Activated CD4-positive, alpha-beta T cell treated with anti-CD3 and anti-CD28 coated beads, Interleukin-2, amount 10 ng/mL, durations not matched to agents 7 days and 5 days (primary cell): ENCODE measurements at regions not wholly inside any gene's neighbourhood (a gene's known extent, or its start where the extent isn't known, plus 50 kb on each side); places are given as distances from the start of the nearest gene placed in this dataset.
A peak's percentile ranks its signal among the peaks of the same experiment; 100 is the strongest.
"Not testable (repeated sequence)": the region's sequence is repeated elsewhere in the genome, so short reads cannot be mapped to it uniquely, and the experiment has no call there.

Experiments
- CTCF ChIA-PET: fragments of 350-600 bp; sonication (Branson Sonifier 250); formaldehyde crosslinking; loops from one replicate; lab custom pipeline; 2021; ENCODE audit warnings: antibody characterized with exemption; lab: Charles Lee
- POLR2A ChIA-PET: fragments of 350-600 bp; sonication (Branson Sonifier 250); formaldehyde crosslinking; loops from one replicate; lab custom pipeline; 2021; ENCODE audit warnings: antibody characterized with exemption; lab: Charles Lee
- DNase-seq: peaks from one replicate; pipeline ENCODE4 v3.0.0-alpha.2; 2020
- H3K27ac Mint-ChIP-seq: one replicate; pipeline ENCODE4 v1.8.0; 2021; ENCODE audit warnings: mild to moderate bottlenecking, moderate library complexity, mixed read lengths
- H3K27me3 Mint-ChIP-seq: one replicate; pipeline ENCODE4 v1.8.0; 2021; ENCODE audit warnings: mixed read lengths
- H3K36me3 Mint-ChIP-seq: one replicate; pipeline ENCODE4 v1.8.0; 2021; ENCODE audit warnings: low read depth, mixed read lengths
- H3K4me1 Mint-ChIP-seq: one replicate; pipeline ENCODE4 v1.8.0; 2021; ENCODE audit warnings: mixed read lengths
- H3K4me3 Mint-ChIP-seq: one replicate; pipeline ENCODE4 v1.8.0; 2021; ENCODE audit warnings: mild to moderate bottlenecking, moderate library complexity, mixed read lengths
- H3K9me3 Mint-ChIP-seq: one replicate; pipeline ENCODE4 v1.8.0; 2021; ENCODE audit warnings: mixed read lengths

DNA sequence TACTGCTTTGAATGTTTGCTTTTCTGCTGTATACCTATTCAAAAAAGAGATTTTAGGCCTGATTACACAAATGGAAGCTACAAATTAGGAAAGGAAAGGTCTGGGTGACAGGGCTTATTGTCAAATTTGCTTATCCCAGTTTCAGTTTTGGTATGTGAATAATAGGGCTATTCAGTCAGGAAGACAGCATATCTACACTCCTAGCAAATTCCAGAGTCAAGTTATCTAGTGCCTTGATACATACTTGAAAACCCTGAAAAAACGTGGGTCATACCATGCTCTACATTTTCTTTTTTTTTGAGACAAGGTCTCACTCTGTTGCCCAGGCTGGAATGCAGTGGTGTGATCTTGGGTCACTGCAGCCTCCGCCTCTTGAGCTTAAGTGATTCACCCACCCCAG is 59.2 kb upstream of the CCDC180 start:
- H3K9me3 Mint-ChIP-seq, H3K36me3 Mint-ChIP-seq, CTCF ChIA-PET, H3K27ac Mint-ChIP-seq, POLR2A ChIA-PET, DNase-seq, H3K4me1 Mint-ChIP-seq, H3K27me3 Mint-ChIP-seq, H3K4me3 Mint-ChIP-seq: not testable (repeated sequence)

DNA sequence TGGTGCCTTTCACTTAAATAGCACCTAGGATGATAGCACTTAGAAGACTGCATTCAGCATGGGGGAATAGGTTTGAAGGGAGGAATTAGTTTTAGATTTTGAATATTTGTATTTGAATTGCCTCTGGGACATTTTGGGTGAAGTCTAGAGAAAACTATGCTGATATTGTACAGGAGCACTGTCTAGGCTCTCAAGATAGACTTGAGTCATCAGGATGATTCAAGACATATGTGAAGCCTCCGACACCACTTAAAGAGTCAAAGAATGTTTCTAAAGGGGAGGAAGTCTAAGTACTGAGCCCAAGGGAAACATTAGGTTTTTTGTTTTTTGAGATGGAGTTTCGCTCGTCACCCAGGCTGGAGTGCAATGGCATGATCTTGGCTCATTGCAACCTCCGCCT is 63.9 kb upstream of the CCDC180 start:
- ChIA-PET CTCF (no interaction called here), POLR2A (no interaction called here)
- H3K36me3 Mint-ChIP-seq, result no peaks in the 10 kb centered on the region
- no peak overlapping the region for H3K27ac Mint-ChIP-seq
- peaks cover 15% of the 10 kb centered on the region for H3K4me1 Mint-ChIP-seq
- no peak overlapping the region for H3K4me3 Mint-ChIP-seq
- no peak for DNase-seq
- no peaks in the 10 kb centered on the region for H3K27me3 Mint-ChIP-seq
- no peaks in the 10 kb centered on the region for H3K9me3 Mint-ChIP-seq

DNA sequence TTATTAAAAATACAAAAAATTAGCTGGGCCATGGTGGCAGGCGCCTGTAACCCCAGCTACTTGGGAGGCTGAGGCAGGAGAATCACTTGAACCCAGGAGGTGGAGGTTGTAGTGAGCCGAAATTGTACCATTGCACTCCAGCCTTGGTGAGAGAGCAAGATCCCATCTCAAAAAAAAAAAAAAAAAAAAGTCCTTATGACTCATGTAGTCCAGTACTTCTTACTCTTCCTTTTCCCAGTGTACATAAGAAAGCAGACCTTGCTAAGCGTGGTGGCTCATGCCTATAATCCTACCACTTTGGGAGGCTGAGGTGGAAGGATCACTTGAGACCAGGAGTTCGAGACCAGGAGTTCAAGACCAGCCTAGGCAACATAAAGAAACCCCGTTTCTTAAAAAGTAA is 66.0 kb upstream of the CCDC180 start:
- H3K4me3 Mint-ChIP-seq, DNase-seq, H3K27ac Mint-ChIP-seq, H3K9me3 Mint-ChIP-seq, CTCF ChIA-PET, POLR2A ChIA-PET, H3K27me3 Mint-ChIP-seq, H3K36me3 Mint-ChIP-seq: not testable (repeated sequence)
- H3K4me1 Mint-ChIP-seq, result peaks cover 25% of the 10 kb centered on the region

DNA sequence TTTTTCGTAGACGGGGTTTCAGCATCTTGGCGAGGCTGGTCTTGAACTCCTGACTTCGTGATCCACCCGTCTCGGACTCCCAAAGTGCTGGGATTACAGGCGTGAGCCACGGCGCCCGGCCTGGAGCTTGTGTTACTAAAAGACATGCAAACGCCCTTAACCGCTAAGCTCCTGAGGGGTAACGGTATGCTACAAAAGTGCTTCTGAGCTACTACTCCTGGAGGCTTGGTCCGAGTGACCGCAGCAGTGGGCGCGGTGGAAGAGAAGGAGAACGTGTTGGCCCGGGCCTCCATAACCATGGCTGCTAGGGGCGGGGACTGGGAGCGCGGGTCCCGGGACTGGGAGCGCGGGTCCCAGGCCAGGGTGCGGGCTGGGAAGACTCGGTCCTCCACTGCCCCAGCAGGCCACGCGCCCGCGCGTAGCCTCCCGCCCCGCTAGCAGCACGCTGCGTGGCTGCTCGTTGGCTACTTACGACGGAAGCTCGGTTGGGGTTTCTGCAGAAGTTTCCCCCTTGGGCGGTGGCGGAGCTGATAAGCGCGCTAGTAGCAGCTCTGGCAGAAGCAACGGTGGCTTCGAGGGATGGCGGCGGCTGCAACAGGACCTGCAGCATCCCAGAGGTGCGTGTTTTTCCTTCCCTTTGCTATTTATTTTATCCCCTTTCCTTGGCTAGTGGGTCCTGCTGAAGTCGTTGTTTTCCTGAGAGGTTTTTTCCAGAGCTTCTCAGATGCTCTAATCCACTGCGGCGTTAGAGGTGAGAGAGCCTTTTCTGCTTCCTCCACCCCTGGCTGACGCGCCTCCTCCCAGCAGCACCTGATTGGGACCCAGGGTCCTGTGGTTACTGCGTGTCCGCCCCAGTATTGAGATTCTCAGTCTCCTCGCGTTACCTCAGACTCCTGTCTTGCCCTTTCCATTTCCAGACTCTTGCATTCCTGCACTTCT is 69.2 kb upstream of the CCDC180 start:
- ChIA-PET POLR2A (interaction anchor here (1.3 kb wide), 1 partner anchor 395 kb away, joined by 4 read pairs; the partner anchor contains the start of gene TSTD2), CTCF (interaction anchor here (1.4 to 2.3 kb wide), 2 partner anchors 17 to 382 kb away, joined by 6 to 9 read pairs; no protein-coding TSS in a partner anchor)
- H3K27ac Mint-ChIP-seq, result peak overlapping the region; percentile 97
- no peaks in the 10 kb centered on the region for H3K27me3 Mint-ChIP-seq
- H3K9me3 Mint-ChIP-seq, result no peaks in the 10 kb centered on the region
- H3K4me3 Mint-ChIP-seq, result peak overlapping the region; percentile 88
- peaks cover 25% of the 10 kb centered on the region for H3K4me1 Mint-ChIP-seq
- no peaks in the 10 kb centered on the region for H3K36me3 Mint-ChIP-seq
- peak; percentile 89 for DNase-seq

DNA sequence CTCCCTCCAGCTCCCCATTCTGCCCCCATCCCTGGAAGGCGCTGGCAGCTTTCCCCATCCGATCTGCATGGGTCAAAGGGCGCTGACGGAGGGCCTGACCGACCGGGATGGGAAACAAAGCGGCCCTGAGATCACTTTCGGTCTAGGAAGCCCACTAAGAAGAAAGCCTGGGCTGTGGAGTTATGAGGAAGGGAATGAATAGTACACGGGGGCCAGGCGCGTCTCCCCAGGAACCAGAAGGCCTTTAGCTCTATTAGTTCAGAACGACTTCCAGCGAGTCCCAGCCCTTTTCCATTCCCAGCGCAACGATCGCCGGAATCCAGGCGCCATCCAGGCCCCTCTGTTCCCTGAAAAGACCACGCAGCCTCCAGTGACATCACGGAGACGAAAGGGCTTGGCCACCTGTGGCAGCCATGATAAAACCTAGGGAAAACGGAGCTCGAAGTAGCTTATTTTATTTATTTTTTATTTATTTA is 70.1 kb upstream of the CCDC180 start:
- DNase-seq, result no peak
- no peaks in the 10 kb centered on the region for H3K36me3 Mint-ChIP-seq
- CTCF ChIA-PET, result interaction anchor here (1.1 to 2.3 kb wide), 3 partner anchors 10 to 381 kb away, joined by 3 to 9 read pairs (median 6); no protein-coding TSS in a partner anchor
- H3K4me1 Mint-ChIP-seq, result peaks cover 25% of the 10 kb centered on the region
- H3K4me3 Mint-ChIP-seq, result peak overlapping the region; percentile 88
- no peaks in the 10 kb centered on the region for H3K27me3 Mint-ChIP-seq
- H3K9me3 Mint-ChIP-seq, result no peaks in the 10 kb centered on the region
- POLR2A ChIA-PET, result interaction anchor here (1.3 kb wide), 1 partner anchor 396 kb away, joined by 4 read pairs; the partner anchor contains the start of gene TSTD2
- H3K27ac Mint-ChIP-seq, result peak overlapping the region; percentile 97

DNA sequence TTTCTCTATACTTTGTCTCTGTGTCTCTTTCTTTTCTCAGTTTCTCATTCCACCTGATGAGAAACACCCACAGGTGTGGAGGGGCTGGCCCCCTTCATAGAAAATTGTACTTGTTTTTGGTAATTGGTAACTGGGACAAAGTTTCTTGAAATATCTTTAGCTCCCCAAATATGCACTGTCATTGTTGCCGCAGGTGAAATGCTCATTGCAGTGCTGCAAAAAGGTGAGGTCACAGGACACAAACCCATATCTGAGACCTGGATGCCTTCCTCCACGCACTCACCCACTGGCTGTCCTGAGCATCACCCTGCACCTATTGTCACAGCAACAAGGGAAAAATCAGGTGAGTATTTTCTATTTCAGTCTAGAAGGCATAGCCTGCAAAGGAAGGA is 74.5 kb upstream of the CCDC180 start:
- POLR2A ChIA-PET, H3K27me3 Mint-ChIP-seq, H3K4me1 Mint-ChIP-seq, H3K4me3 Mint-ChIP-seq, CTCF ChIA-PET, H3K27ac Mint-ChIP-seq, DNase-seq, H3K36me3 Mint-ChIP-seq, H3K9me3 Mint-ChIP-seq: not testable (repeated sequence)

DNA sequence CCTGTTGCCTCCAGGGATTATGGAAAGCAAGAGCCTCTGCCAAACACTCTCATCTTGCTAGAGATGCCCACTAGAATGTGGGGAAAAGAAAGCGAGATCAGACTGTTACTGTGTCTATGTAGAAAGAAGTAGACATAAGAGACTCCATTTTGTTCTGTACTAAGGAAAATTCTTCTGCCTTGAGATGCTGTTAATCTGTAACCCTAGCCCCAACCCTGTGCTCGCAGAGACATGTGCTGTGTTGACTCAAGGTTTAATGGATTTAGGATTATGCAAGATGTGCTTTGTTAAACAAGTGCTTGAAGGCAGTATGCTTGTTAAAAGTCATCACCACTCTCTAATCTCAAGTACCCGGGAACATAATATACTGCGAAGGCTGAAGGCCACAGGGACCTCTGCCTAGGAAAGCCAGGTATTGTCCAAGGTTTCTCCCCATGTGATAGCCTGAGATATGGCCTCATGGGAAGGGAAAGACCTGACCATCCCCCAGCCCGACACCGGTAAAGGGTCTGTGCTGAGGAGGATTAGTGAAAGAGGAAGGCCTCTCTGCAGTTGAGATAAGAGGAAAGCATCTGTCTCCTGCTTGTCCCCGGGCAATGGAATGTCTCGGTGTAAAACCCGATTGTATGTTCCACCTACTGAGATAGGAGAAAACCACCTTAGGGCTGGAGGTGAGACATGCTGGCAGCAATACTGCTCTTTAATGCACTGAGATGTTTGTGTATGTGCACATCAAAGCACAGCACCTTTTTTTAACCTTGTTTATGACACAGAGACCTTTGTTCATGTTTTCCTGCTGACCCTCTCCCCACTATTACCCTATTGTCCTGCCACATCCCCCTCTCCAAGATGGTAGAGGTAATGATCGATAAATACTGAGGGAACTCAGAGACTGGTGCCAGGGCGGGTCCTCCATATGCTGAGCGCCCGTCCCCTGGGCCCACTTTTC is 75.1 kb upstream of the CCDC180 start:
- H3K9me3 Mint-ChIP-seq, H3K4me3 Mint-ChIP-seq, DNase-seq, H3K36me3 Mint-ChIP-seq, POLR2A ChIA-PET, H3K4me1 Mint-ChIP-seq, H3K27me3 Mint-ChIP-seq, CTCF ChIA-PET, H3K27ac Mint-ChIP-seq: not testable (repeated sequence)

DNA sequence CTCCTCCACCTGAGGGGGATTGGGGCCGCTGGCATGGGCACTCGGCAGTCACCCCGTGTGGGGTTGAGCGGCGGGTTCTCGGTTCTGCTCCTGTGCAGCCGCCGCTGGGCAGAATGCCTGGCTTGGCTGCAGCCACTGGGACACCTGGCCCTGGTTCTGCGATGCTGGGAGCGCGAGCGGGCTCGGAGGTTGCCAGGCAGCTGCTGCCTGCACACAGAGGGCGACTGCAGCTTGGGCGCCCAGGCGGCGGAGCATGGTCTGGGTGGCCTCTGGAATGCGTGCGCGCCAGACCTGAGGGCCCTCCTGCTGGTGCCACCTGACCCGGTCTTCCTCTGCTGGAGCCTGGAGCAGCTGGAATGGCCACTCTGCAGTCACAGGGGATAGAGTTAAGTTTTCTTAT is 85.1 kb upstream of the CCDC180 start:
- CTCF ChIA-PET, H3K9me3 Mint-ChIP-seq, H3K4me3 Mint-ChIP-seq, H3K36me3 Mint-ChIP-seq, H3K27ac Mint-ChIP-seq, POLR2A ChIA-PET, H3K4me1 Mint-ChIP-seq, DNase-seq: not testable (repeated sequence)
- peaks cover 64% of the 10 kb centered on the region for H3K27me3 Mint-ChIP-seq

DNA sequence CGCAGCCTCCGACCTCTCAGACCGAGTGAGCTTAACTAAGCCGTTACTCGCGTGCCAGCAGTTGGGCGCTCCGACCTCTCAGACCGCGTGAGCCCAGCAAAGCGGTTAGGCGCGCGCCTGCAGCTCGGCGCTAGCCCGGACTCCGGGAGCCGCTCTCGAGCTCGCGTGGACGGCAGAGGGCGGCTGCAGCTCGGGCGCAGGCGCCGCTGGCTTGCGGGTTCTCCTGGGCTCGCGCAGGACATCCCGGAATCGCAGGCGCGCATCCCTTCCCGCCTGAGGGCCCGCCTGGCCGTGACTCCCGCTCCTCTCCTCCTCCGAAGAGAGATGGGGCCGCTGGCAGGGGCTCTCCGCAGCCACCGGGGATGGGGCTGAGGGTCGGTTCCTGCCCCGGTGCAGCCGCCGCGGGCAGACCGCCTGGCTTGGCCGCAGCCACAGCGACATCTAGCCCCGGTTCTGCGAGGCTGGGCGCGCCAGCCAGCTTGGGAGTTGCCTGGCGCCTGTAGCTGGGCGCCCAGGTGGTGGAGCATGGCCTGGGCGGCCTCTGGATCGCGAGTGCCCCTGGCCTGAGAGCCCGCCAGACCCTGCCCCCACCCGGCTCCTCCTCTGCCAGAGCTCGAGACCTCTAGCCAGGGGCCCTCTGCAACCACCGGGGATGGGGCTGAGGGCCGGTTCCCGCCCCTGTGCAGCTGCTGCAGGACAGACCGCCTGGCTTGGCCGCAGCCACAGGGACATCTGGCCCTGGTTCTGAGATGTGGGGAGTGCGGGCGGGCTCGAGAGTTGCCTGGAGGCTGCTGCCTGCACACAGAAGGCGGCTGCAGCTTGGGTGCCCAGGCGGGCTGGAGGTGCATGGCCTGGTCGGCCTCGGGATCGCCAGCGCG is 85.7 kb upstream of the CCDC180 start:
- H3K36me3 Mint-ChIP-seq, H3K4me1 Mint-ChIP-seq, POLR2A ChIA-PET, H3K9me3 Mint-ChIP-seq, H3K27ac Mint-ChIP-seq: not testable (repeated sequence)
- H3K4me3 Mint-ChIP-seq, result peak overlapping the region; percentile 61
- CTCF ChIA-PET, result interaction anchor here (0.6 to 1.6 kb wide), 2 partner anchors 16 to 430 kb away, joined by 3 to 9 read pairs; no protein-coding TSS in a partner anchor
- peak; percentile 65 for DNase-seq
- peaks cover 64% of the 10 kb centered on the region for H3K27me3 Mint-ChIP-seq

DNA sequence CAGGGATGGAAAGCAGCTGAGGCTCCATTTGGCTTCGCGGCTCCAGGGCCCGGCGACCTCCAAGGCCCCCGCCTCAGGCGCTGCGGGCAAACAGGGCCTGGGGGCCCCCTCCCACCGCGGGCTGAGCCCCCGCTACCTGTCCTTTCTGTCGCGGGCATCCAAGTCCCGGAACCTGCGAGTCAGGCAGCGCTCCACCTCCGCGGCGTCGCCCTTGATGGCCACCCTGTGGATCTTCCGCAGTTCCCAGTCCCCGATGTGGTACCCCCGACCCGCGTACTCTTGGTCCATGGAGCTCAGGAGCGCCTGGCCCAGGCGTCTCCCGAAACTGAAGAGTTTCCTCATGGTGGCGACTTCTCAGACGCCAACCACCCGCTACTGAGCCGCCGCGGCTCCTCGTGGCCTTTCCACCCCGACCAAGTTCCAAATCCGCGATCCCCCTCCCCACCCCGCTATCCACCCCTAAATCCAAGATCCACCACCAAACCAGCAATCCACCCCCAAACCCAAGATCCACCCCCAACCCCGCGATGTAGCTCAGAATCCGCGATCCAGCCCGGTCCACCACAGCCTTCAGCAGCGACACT is 86.5 kb upstream of the CCDC180 start:
- H3K9me3 Mint-ChIP-seq, result no peaks in the 10 kb centered on the region
- POLR2A ChIA-PET, result no interaction called here

DNA sequence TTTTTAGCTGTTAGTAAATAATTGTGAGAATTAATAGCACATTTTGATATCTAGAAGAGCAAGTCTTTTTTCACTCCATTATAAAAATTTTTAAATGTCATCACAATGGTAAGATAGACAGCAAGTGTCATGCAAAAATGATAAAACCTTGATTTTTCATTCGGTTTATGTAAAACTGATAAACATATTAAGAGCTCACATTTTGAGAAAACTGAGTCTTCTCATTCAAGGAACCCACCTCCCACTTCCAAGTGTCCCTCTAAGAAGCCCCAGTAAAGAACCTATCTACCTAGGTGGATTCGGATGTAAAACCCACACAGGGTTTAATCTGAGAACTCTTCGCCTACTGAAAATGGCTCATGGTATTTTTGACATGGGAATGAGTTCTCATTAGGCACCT is 87.1 kb upstream of the CCDC180 start:
- H3K36me3 Mint-ChIP-seq, H3K4me1 Mint-ChIP-seq, H3K27ac Mint-ChIP-seq, POLR2A ChIA-PET, DNase-seq, H3K9me3 Mint-ChIP-seq, H3K4me3 Mint-ChIP-seq: not testable (repeated sequence)
- CTCF ChIA-PET, result interaction anchor here (1.6 kb wide), 1 partner anchor 17 kb away, joined by 9 read pairs; no protein-coding TSS in a partner anchor
- H3K27me3 Mint-ChIP-seq, result peaks cover 60% of the 10 kb centered on the region

More for the DNA sequence above, 86.5 kb upstream of the CCDC180 start:
- Mint-ChIP-seq H3K36me3 (peaks cover 2% of the 10 kb centered on the region), H3K27me3 (peaks cover 62% of the 10 kb centered on the region), H3K27ac (no peak overlapping the region), H3K4me3 (peak overlapping the region; percentile 61), H3K4me1 (peaks cover 9% of the 10 kb centered on the region)
- DNase-seq, result no peak
- CTCF ChIA-PET, result interaction anchor here (0.6 to 1.6 kb wide), 2 partner anchors 17 to 429 kb away, joined by 3 to 9 read pairs; no protein-coding TSS in a partner anchor
